ENCODE measurements at regions not wholly inside any gene's neighbourhood (a gene's known extent, or its start where the extent isn't known, plus 50 kb on each side); places are given as distances from the start of the nearest gene placed in this dataset.
"Not testable (repeated sequence)": the region's sequence is repeated elsewhere in the genome, so short reads cannot be mapped to it uniquely, and the experiment has no call there.

- TF ChIP-seq, protein P1, sequence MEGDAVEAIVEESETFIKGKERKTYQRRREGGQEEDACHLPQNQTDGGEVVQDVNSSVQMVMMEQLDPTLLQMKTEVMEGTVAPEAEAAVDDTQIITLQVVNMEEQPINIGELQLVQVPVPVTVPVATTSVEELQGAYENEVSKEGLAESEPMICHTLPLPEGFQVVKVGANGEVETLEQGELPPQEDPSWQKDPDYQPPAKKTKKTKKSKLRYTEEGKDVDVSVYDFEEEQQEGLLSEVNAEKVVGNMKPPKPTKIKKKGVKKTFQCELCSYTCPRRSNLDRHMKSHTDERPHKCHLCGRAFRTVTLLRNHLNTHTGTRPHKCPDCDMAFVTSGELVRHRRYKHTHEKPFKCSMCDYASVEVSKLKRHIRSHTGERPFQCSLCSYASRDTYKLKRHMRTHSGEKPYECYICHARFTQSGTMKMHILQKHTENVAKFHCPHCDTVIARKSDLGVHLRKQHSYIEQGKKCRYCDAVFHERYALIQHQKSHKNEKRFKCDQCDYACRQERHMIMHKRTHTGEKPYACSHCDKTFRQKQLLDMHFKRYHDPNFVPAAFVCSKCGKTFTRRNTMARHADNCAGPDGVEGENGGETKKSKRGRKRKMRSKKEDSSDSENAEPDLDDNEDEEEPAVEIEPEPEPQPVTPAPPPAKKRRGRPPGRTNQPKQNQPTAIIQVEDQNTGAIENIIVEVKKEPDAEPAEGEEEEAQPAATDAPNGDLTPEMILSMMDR (conservative IDR thresholded peaks at IDR 0.05): no peak
Measured at GRCh38 chr20:54914995-54915394, 439.6 kb downstream of the DOK5 start.

GRCh38 chr20:54909702-54910101, 434.3 kb downstream of the DOK5 start:
- H3K27ac ChIP-seq: no peak overlapping the region
- TF ChIP-seq, protein P1 (conservative IDR thresholded peaks at IDR 0.05): no peak

More at GRCh38 chr20:54914995-54915394, 439.6 kb downstream of the DOK5 start:
- H3K27ac ChIP-seq: no peak overlapping the region

DNA sequence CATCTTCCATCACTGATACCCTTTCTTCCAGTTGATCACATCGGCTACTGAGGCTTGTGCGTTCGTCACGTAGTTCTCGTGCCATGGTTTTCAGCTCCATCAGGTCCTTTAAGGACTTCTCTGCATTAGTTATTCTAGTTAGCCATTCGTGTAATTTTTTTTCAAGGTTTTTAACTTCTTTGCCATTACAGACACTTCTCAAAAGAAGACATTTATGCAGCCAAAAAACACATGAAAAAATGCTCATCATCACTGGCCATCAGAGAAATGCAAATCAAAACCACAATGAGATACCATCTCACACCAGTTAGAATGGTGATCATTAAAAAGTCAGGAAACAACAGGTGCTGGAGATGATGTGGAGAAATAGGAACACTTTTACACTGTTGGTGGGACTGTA, 430.7 kb downstream of the DOK5 start:
- not testable (repeated sequence) for H3K27ac ChIP-seq

DNA sequence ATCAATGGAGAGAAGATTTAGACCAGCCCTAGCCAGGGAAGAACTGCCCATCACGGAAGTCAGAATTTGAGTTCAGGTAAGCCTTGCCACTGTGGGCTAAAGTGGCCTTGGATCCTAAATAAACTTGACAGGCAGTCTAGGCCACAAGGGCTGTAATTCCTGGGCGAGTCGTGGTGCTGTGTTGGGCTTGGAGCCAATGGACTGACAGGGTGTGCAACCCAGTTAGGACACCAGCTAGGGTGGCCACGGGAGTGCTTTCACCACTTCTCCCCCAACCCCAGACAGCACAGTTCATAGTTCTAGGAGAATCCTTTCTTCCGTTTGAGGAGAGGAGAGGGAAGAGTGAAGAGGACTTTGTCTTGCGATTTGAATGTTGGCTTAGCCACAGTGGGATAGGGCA, 422.4 kb downstream of the DOK5 start:
- H3K27ac ChIP-seq: no peak overlapping the region
- TF ChIP-seq, protein P1 (conservative IDR thresholded peaks at IDR 0.05): no peak

DNA sequence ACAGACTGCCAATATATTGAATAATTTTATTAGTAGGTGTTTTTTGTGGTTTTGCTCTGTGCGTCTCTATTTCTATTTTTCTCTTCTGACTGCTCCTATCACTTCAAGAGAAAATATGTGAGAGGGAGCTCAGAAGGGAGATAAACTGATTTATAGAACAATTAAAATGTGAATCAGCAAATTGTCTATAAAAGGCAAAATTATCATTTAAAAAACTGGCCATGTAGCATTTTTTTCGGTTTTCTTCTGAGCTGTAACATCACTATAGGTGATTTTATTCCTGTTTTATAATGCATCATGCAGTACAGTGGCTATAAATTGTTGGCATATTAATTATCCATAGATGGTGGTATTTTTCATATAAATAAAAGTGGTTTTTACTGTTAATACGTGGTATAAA, 416.5 kb downstream of the DOK5 start:
- TF ChIP-seq, protein P1 (conservative IDR thresholded peaks at IDR 0.05): no peak
- H3K27ac ChIP-seq: no peak overlapping the region

GRCh38 chr20:54879393-54879792, 404.0 kb downstream of the DOK5 start:
- TF ChIP-seq, protein P1 (conservative IDR thresholded peaks at IDR 0.05): no peak
- H3K27ac ChIP-seq: no peak overlapping the region

DNA sequence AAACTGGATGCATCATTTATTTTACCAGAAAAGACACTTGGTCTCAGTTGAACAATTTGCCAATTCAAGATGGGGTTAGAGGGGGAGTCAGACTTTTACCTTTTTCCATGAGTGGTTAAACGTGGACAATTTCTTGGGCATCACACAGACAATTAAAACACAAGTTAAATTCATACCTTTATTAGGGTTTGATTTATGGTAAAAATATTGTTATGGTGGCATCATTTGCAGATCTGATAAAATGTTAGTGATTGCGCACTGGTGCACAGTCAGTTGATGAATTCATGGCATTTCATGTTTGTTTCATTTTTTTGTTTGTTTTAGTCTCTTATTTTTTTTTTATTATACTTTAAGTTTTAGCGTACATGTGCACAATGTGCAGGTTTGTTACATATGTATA, 399.9 kb downstream of the DOK5 start:
- H3K27ac ChIP-seq: no peak overlapping the region
- TF ChIP-seq, protein P1 (conservative IDR thresholded peaks at IDR 0.05): no peak

DNA sequence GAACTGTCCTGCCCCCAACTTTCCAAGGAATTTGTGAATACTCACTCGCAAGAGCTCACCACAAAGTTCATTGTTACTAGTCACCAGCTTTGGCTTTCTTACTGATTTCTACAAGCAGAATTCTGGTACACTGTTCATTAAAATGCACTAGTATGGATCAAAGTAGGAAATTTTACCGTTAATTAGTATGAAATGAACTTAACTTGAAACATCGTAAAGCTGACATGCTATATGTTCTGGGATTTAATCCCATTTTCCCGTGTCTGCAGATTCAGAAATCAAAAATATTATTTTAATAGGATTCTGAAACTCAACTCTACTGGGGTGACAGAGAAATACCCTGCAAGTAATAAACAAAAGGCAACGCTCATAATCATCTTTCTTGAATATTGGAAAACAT, 399.3 kb downstream of the DOK5 start:
- TF ChIP-seq, protein P1 (conservative IDR thresholded peaks at IDR 0.05): no peak
- H3K27ac ChIP-seq: no peak overlapping the region
